NCI-H345 (cell line): ENCODE measurements at regions not wholly inside any gene's neighbourhood (a gene's known extent, or its start where the extent isn't known, plus 50 kb on each side); places are given as distances from the start of the nearest gene placed in this dataset.
A peak's percentile ranks its signal among the peaks of the same experiment; 100 is the strongest.

ENCODE experiments used
- DNase-seq: peaks from one replicate; lab custom pipeline; 2025; lab: John Stamatoyannopoulos, UW

DNA sequence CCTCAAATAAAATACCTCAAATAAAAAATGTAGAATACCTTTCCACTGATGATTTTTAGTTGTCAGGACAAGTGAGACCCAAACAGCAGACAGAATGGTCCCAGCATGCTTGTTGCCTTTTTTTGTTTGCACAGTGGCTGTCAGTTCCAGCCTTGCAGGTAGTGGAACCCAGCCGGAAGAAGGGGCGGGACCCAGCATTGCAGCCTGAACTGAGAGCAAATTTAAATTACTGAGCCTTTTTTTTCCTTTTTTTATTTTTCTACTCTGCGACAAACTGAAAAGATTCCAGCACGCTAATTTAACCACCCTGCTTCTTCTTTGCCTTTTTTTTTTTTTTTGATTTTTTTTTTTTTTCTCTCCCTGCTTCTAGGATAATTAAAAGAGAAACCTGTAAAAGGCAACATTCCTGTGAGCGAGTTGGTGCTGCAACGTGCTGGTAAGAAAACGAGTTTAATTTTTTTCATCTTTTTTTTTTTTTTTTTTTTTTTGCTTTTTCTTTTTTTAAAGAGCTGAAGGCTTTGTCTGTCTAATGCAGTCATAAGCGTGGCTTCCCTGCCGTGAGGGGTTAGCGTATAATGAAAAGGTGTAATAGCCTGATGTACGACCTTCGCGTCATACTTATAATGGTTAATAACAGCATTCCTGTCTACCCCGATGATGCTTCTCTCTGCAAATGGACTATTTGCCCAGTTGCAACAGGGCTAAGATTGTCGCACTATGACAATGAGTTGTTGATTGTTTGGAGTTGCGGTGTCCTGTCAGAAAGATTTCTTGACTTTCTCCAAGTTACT lies 555.3 kb upstream of the CELF2 start:
- DNase-seq, result no peak

DNA sequence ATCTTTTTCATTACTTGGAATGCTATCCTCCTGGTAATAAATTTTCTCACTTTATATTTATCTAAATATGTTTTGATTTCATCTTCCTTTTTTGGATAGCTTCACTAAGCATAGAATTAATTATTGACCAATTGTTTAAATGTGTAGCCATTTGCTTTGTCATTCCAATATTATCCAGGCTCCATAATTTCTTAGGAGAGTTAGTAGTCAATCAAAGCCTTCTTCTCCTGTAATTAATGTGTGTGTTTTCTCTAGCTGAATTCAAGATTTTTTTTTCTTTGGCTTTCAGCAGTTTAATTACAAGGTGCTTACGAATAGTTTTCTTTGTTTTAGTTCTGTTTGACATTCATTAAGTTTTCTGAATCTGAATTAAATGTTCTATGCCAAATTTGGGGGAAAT lies 545.9 kb upstream of the CELF2 start:
- DNase-seq, result no peak

- peak; percentile 7 for DNase-seq
These were observed 541.9 kb upstream of the CELF2 start for GRCh38 chr10:10475812-10476211.

DNA sequence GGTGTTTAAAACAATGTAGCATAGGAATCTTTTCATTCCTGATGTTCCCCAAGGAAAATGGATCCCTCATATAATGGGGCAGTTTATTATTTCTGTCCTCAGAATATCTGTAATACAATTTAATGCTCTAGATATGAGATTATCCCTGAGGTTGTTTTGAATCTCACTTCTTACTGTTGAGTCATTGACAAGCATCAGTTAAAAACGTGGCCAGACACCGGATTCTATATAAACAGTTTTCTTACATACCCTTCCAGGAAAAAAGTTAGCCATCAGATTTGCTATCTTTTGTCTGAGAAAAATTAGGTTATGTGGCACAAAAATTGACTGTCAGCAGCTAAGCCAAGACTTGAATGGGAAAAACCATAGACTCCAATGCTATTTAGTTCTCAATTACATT lies 539.8 kb upstream of the CELF2 start:
- DNase-seq, result no peak

GRCh38 chr10:10479465-10479864 lies 538.2 kb upstream of the CELF2 start:
- no peak for DNase-seq

GRCh38 chr10:10482613-10483012 lies 535.1 kb upstream of the CELF2 start:
- peak; percentile 59 for DNase-seq

DNA sequence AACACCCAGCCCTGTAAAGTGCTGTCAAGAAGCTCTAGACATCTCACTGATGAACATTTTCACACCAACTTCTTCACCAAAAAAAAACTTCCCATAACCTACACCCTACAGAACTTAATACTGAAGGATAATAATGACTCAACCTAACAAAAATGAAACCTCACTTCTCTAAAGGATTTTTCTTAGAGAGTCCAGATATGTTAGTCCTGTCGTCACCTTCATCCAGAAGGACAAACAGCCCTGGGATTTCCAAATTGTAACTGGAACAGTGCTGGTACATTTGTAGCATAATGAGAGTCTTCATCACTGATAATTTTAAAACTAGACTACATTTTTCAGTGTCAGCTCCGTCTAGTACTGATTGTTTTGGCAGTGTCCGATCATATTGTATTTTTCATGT lies 528.6 kb upstream of the CELF2 start:
- DNase-seq, result no peak

DNA sequence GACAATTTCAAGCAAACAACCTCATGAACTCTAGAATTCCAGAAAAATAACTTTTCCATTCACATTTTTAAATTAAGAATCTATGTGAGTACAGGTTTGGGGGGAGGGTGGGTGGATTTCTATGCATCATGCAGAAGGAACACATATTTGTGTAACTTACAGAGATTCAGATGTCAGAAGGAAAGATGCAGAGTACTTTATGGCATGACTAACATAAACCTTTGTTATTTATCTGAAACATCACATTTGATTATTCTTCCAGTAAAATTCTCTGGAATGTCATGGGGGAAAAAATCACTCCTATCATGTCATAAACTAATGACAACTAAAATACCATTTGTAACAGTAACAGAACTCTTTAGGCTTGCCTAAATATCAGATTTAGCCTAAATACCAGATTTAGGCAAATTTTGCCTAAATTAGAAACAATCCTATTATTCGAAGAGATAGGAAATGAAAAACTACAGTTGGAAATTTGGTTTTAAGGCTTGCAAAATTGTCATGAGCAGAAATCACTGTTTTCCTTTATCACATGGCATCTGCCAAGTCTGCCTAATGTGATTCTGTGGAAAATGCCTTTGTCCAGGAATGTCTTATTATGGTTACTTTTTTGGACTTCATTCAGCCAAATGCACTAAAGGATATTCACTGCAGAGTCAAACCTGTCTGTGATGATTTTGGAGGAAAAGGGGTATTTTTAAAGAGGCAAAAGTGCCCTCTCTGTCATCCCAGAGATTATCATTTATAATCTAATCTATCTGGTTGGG lies 527.7 kb upstream of the CELF2 start:
- DNase-seq, result no peak

GRCh38 chr10:10490581-10490980 lies 527.1 kb upstream of the CELF2 start:
- no peak for DNase-seq

DNA sequence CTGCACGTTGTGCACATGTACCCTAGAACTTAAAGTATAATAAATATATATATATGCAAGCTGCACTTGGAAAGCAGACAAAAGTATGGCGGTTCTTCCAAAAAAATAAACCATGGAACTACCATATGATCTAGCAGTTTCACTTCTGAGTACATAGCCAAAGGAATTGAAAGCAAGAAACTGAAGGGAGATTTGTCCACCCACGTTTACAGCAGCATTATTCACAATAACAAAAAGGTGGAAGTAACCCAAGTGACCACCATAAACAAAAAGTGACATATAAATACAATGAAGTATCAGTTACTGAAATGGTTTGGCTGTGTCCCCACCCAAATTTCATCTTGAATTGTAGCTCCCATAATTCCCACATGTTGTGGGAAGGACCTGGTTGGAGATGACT lies 525.3 kb upstream of the CELF2 start:
- no peak for DNase-seq

DNA sequence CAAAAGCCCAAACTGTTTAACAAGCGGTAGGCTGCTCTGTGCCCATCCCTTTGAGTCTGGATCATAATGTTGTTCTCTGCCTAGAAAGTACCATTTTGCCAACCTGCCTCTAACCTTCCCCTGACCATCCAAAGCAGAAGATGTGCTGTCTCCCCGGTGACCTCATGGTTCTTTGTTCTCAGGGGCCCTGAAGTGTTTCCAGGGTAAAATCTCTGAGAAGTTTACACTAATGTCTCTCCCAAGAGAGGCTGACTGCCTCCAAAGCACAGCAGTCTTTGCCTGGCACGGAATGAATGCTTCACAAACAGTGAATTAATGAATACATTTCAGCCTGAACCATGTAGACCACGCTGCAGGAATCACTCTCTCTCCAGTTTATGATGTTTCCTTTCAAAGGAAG lies 523.8 kb upstream of the CELF2 start:
- no peak for DNase-seq

DNA sequence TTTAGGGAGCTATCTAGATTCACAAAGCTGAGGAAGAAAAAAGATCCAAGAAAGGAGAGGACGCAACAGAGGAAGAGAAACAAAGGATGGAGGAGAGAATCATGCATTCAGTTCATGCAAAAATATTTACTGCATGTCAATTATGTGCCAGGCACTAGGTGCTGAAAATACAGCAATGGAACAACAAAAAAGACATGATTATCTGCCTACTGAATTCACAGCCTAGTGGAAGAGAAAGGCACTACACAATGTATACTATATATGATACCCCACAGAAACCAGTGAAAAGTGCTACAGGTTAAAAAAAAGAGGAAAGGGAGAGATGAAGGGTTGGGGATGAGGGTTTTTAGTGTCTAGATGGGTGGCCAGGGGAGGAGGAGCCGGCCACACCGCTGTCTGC lies 520.4 kb upstream of the CELF2 start:
- DNase-seq, result no peak

- no peak for DNase-seq
These were observed 518.9 kb upstream of the CELF2 start for GRCh38 chr10:10498781-10499180.

DNA sequence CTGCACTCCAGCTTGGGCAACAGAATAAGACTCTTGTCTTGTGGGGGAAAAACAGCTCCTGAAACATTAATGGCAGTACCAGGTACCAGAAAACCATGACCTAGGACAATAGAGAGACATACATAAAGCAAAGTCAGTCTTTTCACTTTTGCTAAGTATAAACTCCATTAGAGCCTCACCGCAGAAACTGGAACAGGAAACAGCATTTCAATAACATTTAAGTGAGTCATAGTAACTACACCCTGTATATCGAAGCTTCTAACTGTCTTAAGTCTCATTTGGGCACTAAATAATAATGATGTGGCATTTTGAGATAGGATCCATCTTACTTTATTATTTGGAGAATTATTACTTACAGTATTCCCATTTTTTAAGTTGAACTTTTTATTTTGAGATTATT lies 517.8 kb upstream of the CELF2 start:
- DNase-seq, result no peak

DNA sequence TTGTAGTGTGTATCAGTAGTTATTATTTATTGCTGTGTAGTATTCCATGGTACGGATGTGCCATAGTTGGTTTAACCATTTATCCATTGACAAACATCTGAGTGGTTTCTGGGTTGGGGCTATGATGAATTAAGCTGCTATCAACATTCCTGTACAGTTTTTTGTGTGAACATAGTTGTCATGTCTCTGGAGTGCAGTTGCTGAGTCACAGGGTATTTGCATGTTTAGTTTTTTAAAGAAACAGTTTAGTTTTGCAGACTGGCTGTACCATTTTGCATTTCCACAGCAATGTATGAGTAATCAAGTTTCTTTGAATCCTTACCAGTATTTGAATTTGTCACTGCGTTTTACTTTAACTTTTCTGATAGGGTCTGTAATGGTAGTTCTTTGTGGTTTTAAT lies 516.7 kb upstream of the CELF2 start:
- DNase-seq, result no peak

- DNase-seq, result no peak
These were observed 513.9 kb upstream of the CELF2 start for GRCh38 chr10:10503772-10504171.

DNA sequence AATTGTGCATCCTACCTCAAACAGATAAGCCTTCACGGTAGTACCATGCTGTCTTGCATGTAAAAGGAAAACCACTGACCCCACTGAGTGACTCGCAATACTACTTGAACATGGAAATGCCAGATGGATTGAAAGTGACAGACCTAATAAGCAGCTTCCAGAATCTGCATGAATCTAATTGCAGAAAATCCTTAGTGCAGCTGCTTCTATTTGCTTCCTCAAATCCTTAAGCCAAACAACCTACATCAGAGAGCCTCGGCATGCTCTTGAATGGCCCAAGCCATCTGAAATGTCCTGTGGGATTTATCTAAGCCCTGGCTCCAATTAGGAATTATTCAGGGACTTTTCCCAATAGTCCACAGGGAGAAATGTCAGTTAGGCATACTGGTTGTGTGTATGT lies 509.5 kb upstream of the CELF2 start:
- DNase-seq, result no peak

- DNase-seq, result no peak
These were observed 507.5 kb upstream of the CELF2 start for GRCh38 chr10:10510179-10510578.

DNA sequence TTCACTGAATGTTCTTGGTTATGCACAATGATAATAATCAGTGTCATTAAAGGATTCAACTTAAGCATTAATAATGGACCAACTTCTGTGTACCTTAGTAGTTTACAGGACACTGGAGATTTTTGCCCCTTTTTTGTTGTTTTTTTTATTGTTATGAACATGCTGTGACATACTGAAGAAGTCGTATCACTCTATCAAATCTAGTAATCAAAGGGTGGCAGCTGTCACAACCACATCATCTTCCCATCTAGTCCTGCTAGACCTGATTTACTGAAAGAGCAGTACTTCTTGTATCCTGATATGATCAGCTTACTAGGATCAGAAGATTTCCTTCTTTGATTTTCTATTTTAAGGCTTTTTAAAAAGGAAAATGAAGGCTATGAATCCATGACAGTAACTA lies 504.6 kb upstream of the CELF2 start:
- no peak for DNase-seq

DNA sequence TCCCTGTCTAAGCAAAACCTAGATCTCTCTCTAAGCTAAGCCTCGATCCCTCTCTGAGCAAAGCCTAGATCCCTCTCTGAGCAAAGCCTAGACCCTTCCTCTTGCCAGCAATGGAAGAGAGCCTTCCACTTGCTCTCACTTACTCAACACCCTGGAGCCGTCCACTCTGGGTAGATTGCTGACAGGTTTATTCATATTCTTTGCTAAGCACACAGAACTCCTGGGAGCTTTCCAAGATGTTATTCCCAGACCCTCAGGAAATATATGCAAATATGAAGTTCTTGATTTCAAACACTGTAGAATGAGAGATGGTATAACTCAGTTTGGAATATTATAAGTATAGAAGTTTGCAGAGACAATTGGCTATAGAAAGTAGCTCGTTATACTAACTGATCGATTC lies 503.8 kb upstream of the CELF2 start:
- DNase-seq, result no peak

GRCh38 chr10:10514797-10515196 lies 502.9 kb upstream of the CELF2 start:
- no peak for DNase-seq

DNA sequence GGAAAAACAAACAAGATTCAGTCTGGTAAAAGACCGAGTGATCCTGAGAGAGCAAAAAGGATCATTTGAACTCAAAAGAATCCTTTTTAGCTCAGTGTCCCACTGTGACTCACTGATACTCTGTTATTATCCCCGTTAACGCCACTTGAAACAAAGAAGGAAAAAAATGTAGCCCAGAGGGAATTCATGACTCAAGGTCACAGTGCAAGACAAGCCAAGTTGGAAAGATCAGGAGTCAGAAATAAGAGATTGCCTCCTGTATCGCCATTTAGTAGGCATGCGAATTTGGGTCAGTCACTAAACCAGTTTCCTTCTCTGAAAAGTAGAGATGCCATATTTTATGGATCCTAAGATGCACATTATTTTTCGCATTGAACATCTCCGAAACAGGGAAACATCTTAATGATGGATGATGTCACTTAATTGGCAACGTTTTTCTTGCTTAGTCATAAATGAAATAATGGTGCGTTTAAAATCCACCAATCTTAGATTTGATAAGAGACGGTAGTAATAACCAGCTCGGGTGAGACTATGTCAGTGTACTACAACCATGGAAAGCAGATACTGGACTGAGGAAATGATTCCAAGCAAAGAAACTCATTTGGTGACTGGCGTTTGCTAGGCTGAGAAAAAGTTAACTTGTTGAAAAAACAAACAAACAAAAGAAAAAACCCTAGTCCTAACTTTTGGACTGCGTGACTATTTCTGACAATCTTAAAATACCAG lies 502.0 kb upstream of the CELF2 start:
- DNase-seq, result no peak
